GM12878 (cell line): ENCODE measurements at regions not wholly inside any gene's neighbourhood (a gene's known extent, or its start where the extent isn't known, plus 50 kb on each side); places are given as distances from the start of the nearest gene placed in this dataset.

Experiments
- ATAC-seq: fragments of 200-7000 bp; cut with Tn5 transposase; 3 replicates; pipeline ENCODE4 v1.9.1; 2020; ENCODE audit warnings: mild to moderate bottlenecking, moderate library complexity
- BruUV-seq: library from RNA; stranded (reverse); fragments of 400-500 nt; replicated peaks from 2 replicates; lab custom pipeline; 2021; lab: Mats Ljungman, UMichigan
- CTCF ChIA-PET: fragments of 300-600 bp; sonication (Branson Sonifier 250); formaldehyde crosslinking; extraction: SDS; loops from one replicate; lab custom pipeline; 2021; ENCODE audit warnings: inconsistent platforms; lab: Yijun Ruan, JAX
- POLR2A ChIA-PET: fragments of 350-600 bp; formaldehyde crosslinking; extraction: SDS; loops from one replicate; lab custom pipeline; 2021; ENCODE audit warnings: inconsistent platforms; lab: Charles Lee
- RAD21 ChIA-PET: fragments of 300-600 bp; sonication (Branson Sonifier 250); formaldehyde crosslinking; loops from one replicate; lab custom pipeline; 2023; ENCODE audit warnings: antibody characterized with exemption; ENCODE audit not compliant: unreplicated experiment; lab: Charles Lee
- SMC1A ChIA-PET: fragments of 300-600 bp; sonication (Branson Sonifier 250); formaldehyde crosslinking; loops from one replicate; lab custom pipeline; 2023; ENCODE audit not compliant: unreplicated experiment, uncharacterized antibody; lab: Charles Lee
- DNase-seq: peaks from one replicate; pipeline ENCODE4 v3.0.0-alpha.2; 2011; ENCODE audit warnings: low read depth, low spot score
- FAIRE-seq: peaks from 3 replicates; lab custom pipeline; 2011; peaks lifted over from hg19 to GRCh38; lab: Jason Lieb, UNC
- H2AFZ ChIP-seq: 2 replicates; pipeline ENCODE4 v1.6.0; 2011; ENCODE audit warnings: low read depth, low read length, control low read depth; ENCODE audit not compliant: control insufficient read depth
- H3K27ac ChIP-seq: 2 replicates; pipeline ENCODE4 v1.5.1; 2011; ENCODE audit warnings: control low read depth; ENCODE audit not compliant: control insufficient read depth, insufficient read depth
- H3K27me3 ChIP-seq, 2 experiments: replicated peaks in 1 of 2; 2 replicates each; pipeline versions ENCODE4 v1.6.0 to v1.6.1; 2011; ENCODE audit warnings: low read length in 1 of 2; ENCODE audit not compliant: control insufficient read depth in 2 of 2, insufficient read depth in 2 of 2
- H3K36me3 ChIP-seq, 2 experiments: 2 replicates each; pipeline ENCODE4 v1.5.1; 2011; ENCODE audit warnings: low read length in 1 of 2; ENCODE audit not compliant: control insufficient read depth in 2 of 2, insufficient read depth in 2 of 2
- H3K4me1 ChIP-seq: 2 replicates; pipeline ENCODE4 v1.6.1; 2011; ENCODE audit warnings: mild to moderate bottlenecking, low read length, moderate library complexity, mixed read lengths; ENCODE audit not compliant: control insufficient read depth, insufficient read depth
- H3K4me2 ChIP-seq: 2 replicates; pipeline ENCODE4 v1.6.0; 2011; ENCODE audit warnings: control low read depth; ENCODE audit not compliant: control insufficient read depth, insufficient read depth
- H3K4me3 ChIP-seq: fragments of 200-600 bp; sonication (generic); 2 replicates; pipeline ENCODE4 v1.5.1; 2016
- H3K79me2 ChIP-seq: 2 replicates; pipeline ENCODE4 v1.6.0; 2011; ENCODE audit warnings: low read length; ENCODE audit not compliant: control insufficient read depth, insufficient read depth
- H3K9ac ChIP-seq: 2 replicates; pipeline ENCODE4 v1.8.0; 2011; ENCODE audit warnings: low read length, control low read depth, mixed read lengths; ENCODE audit not compliant: control insufficient read depth, insufficient read depth
- H3K9me3 ChIP-seq: replicated peaks from 3 replicates; pipeline ENCODE4 v1.5.1; 2011; ENCODE audit warnings: mild to moderate bottlenecking, low read length; ENCODE audit not compliant: control insufficient read depth, insufficient read depth
- H4K20me1 ChIP-seq: 2 replicates; pipeline ENCODE4 v1.6.0; 2011; ENCODE audit not compliant: control insufficient read depth, insufficient read depth
- IRF4 ChIP-seq: IDR thresholded peaks from 2 replicates; pipeline ENCODE4 v1.6.1; 2011; ENCODE audit warnings: low read depth, low read length
- JUNB ChIP-seq: IDR thresholded peaks from 2 replicates; pipeline ENCODE4 v1.6.1; 2016; ENCODE audit warnings: antibody characterized with exemption, mild to moderate bottlenecking
- POLR2AphosphoS5 ChIP-seq: IDR thresholded peaks from 2 replicates; pipeline ENCODE4 v1.6.1; 2011; ENCODE audit warnings: mild to moderate bottlenecking, low read length, inconsistent platforms
- WGBS: methylation state at CpG from one replicate; pipeline ENCODE4 v1.1.6; 2016; ENCODE audit warnings: low lambda C conversion rate; ENCODE audit not compliant: insufficient replicate concordance, insufficient coverage; ENCODE audit errors: missing lambda C conversion rate; 5-methylcytosine and 5-hydroxymethylcytosine counted together
- in situ Hi-C: fragments of 300-500 bp; cut with MboI; formaldehyde crosslinking; loops from 9 replicates; pipeline ENCODE4 v1.14.3; 2018; ENCODE audit warnings: mixed read lengths
- intact Hi-C: fragments of 100-400 bp; cut with micrococcal nuclease; formaldehyde crosslinking; loops from one replicate; pipeline ENCODE4 v1.14.2; 2022; ENCODE audit not compliant: unreplicated experiment
- TF ChIP-seq, protein P1 (sequence below): fragments of 450-650 bp; IDR thresholded peaks from 2 replicates; pipeline ENCODE4 v1.6.1; 2018; ENCODE audit warnings: borderline replicate concordance, mild to moderate bottlenecking; ENCODE audit not compliant: partially characterized antibody
- TF ChIP-seq, protein P2 (sequence below): IDR thresholded peaks from 2 replicates; pipeline ENCODE4 v1.6.1; 2011; ENCODE audit warnings: mild to moderate bottlenecking, low read depth, low read length, moderate library complexity; ENCODE audit not compliant: insufficient replicate concordance

DNA sequence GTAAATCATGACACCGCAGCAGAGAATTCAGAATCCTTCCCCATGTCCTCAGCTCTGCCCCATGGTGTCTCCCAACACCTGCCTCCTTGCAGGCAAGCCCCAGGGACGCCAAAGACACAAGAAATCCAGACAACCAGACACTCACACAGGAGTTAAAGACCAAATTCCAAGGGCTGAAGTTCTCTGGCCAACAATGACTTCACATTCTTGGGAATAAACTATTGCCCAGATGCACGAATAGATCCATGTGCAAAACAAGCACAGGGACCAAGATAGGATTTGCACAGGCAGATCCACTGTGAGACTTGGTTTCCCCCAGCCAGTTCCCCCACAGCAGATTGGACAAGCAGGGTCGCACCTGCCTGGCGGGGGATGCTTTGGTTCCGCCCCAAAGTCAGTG, 246.7 kb downstream of the SOD2 start:
- H3K27ac ChIP-seq, result no peak overlapping the region
- DNase-seq (no peak), ATAC-seq (no peak), FAIRE-seq (no peak)
- H3K9me3 ChIP-seq, result no peaks in the 10 kb centered on the region
- peaks cover 3 to 11% of the 10 kb centered on the region in 2 experiments for H3K27me3 ChIP-seq
- no peaks in the 10 kb centered on the region for H3K79me2 ChIP-seq
- no peaks in the 10 kb centered on the region for H3K4me1 ChIP-seq
- POLR2A ChIA-PET, result no interaction called here
- no peak overlapping the region for H3K4me3 ChIP-seq
- no peak overlapping the region for H3K9ac ChIP-seq
- SMC1A ChIA-PET, result no interaction called here
- intact Hi-C loops (no loop called here), in situ Hi-C loops (no loop called here)
- TF ChIP-seq IRF4, result no peak
- TF ChIP-seq, protein P1, sequence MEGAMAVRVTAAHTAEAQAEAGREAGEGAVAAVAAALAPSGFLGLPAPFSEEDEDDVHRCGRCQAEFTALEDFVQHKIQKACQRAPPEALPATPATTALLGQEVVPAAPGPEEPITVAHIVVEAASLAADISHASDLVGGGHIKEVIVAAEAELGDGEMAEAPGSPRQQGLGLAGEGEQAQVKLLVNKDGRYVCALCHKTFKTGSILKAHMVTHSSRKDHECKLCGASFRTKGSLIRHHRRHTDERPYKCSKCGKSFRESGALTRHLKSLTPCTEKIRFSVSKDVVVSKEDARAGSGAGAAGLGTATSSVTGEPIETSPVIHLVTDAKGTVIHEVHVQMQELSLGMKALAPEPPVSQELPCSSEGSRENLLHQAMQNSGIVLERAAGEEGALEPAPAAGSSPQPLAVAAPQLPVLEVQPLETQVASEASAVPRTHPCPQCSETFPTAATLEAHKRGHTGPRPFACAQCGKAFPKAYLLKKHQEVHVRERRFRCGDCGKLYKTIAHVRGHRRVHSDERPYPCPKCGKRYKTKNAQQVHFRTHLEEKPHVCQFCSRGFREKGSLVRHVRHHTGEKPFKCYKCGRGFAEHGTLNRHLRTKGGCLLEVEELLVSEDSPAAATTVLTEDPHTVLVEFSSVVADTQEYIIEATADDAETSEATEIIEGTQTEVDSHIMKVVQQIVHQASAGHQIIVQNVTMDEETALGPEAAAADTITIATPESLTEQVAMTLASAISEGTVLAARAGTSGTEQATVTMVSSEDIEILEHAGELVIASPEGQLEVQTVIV, result no peak
- TF ChIP-seq POLR2AphosphoS5, result no peak
- TF ChIP-seq, protein P2, sequence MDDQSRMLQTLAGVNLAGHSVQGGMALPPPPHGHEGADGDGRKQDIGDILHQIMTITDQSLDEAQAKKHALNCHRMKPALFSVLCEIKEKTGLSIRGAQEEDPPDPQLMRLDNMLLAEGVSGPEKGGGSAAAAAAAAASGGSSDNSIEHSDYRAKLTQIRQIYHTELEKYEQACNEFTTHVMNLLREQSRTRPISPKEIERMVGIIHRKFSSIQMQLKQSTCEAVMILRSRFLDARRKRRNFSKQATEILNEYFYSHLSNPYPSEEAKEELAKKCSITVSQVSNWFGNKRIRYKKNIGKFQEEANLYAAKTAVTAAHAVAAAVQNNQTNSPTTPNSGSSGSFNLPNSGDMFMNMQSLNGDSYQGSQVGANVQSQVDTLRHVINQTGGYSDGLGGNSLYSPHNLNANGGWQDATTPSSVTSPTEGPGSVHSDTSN, result no peak
- no peak for TF ChIP-seq JUNB
- RAD21 ChIA-PET, result no interaction called here
- H3K36me3 ChIP-seq, result no peaks in the 10 kb centered on the region
- no peaks in the 10 kb centered on the region for H4K20me1 ChIP-seq
- no TSS peak for BruUV-seq
- CTCF ChIA-PET, result no interaction called here
- H2AFZ ChIP-seq, result no peak overlapping the region
- 37% methylated on average over 6 of the region's 6 CpGs for WGBS
- no peak overlapping the region for H3K4me2 ChIP-seq
